Type B pancreatic cell (in vitro differentiated cells): ENCODE measurements at regions not wholly inside any gene's neighbourhood (a gene's known extent, or its start where the extent isn't known, plus 50 kb on each side); places are given as distances from the start of the nearest gene placed in this dataset.

ENCODE experiments used
- DNase-seq: peaks from one replicate; pipeline ENCODE4 v3.0.0; 2021; ENCODE audit warnings: mixed read lengths; ENCODE audit not compliant: unreplicated experiment; ENCODE audit errors: extremely low spot score
- H3K27ac Mint-ChIP-seq: 2 replicates; pipeline ENCODE4 v1.8.0; 2021; ENCODE audit warnings: mild to moderate bottlenecking, mixed read lengths
- H3K27me3 Mint-ChIP-seq: 2 replicates; pipeline ENCODE4 v1.8.0; 2021; ENCODE audit warnings: mixed read lengths
- H3K36me3 Mint-ChIP-seq: 2 replicates; pipeline ENCODE4 v1.8.0; 2021; ENCODE audit warnings: mixed read lengths
- H3K4me1 Mint-ChIP-seq: one replicate; pipeline ENCODE4 v1.8.0; 2021; ENCODE audit warnings: mixed read lengths; ENCODE audit not compliant: unreplicated experiment
- H3K4me3 Mint-ChIP-seq: 2 replicates; pipeline ENCODE4 v1.8.0; 2021; ENCODE audit warnings: mild to moderate bottlenecking, mixed read lengths
- H3K9me3 Mint-ChIP-seq: 2 replicates; pipeline ENCODE4 v1.8.0; 2021; ENCODE audit warnings: mixed read lengths
- TF ChIP-seq, protein P1 (sequence below): fragments of 200-600 bp; sonication (generic); conservative IDR thresholded peaks from 2 replicates; pipeline ENCODE4 v1.5.0; 2021; ENCODE audit warnings: antibody characterized with exemption, mild to moderate bottlenecking

DNA sequence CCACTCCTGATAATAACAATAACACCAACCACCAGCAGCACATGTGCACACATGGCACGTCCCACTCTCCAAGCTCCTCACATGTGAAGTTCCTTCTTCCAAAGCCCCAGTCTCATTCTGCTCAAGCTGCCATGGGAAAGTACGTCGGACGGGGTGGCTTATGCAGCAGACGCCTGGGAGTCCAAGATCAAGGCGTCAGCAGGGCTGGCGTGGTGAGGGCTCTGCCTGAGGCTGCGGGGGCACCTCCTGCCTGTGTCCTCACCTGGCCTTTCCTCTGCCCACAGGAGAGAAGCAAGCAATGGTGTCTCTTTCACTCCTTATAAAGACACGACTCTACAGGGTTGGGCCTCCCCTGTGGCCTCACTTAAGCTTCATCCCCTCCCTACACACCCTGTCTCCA, 68.8 kb upstream of the INSIG1 start:
- peak overlapping the region; percentile 84 for H3K27ac Mint-ChIP-seq
- TF ChIP-seq, protein P1, sequence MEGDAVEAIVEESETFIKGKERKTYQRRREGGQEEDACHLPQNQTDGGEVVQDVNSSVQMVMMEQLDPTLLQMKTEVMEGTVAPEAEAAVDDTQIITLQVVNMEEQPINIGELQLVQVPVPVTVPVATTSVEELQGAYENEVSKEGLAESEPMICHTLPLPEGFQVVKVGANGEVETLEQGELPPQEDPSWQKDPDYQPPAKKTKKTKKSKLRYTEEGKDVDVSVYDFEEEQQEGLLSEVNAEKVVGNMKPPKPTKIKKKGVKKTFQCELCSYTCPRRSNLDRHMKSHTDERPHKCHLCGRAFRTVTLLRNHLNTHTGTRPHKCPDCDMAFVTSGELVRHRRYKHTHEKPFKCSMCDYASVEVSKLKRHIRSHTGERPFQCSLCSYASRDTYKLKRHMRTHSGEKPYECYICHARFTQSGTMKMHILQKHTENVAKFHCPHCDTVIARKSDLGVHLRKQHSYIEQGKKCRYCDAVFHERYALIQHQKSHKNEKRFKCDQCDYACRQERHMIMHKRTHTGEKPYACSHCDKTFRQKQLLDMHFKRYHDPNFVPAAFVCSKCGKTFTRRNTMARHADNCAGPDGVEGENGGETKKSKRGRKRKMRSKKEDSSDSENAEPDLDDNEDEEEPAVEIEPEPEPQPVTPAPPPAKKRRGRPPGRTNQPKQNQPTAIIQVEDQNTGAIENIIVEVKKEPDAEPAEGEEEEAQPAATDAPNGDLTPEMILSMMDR, result no peak
- no peak for DNase-seq
- no peaks in the 10 kb centered on the region for H3K36me3 Mint-ChIP-seq
- H3K4me1 Mint-ChIP-seq, result peaks cover 71% of the 10 kb centered on the region
- H3K27me3 Mint-ChIP-seq, result peaks cover 21% of the 10 kb centered on the region
- no peaks in the 10 kb centered on the region for H3K9me3 Mint-ChIP-seq
- H3K4me3 Mint-ChIP-seq, result peak overlapping the region; percentile 60

- peak overlapping the region; percentile 3 for H3K4me3 Mint-ChIP-seq
- no peaks in the 10 kb centered on the region for H3K36me3 Mint-ChIP-seq
- H3K9me3 Mint-ChIP-seq, result no peaks in the 10 kb centered on the region
- DNase-seq, result no peak
- peaks cover 21% of the 10 kb centered on the region for H3K27me3 Mint-ChIP-seq
- peak overlapping the region; percentile 83 for H3K27ac Mint-ChIP-seq
- TF ChIP-seq, protein P1, result no peak
- peaks cover 66% of the 10 kb centered on the region for H3K4me1 Mint-ChIP-seq
These were observed 68.0 kb upstream of the INSIG1 start for GRCh38 chr7:155229548-155230168.

DNA sequence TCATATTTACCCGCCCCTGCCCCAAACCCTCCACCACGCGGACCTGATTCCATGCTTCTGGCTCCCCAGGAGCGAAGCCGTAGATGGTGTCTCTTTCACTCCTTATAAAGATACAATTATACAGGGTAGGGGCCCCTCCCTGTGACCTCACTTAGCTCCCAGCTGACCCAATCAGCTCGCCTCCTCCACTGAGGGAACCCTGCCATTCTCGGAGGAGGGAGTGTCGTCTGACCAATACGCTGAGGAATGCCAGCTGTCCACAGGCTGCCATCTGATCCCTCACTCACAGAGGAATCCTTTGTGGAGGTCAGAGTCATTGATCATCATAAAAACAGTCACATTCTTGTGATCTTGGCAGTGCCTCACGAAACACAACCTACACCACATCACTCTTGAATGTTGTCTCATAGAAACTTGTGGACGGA, 67.5 kb upstream of the INSIG1 start:
- peak overlapping the region; percentile 83 for H3K27ac Mint-ChIP-seq
- peaks cover 21% of the 10 kb centered on the region for H3K27me3 Mint-ChIP-seq
- no peaks in the 10 kb centered on the region for H3K36me3 Mint-ChIP-seq
- TF ChIP-seq, protein P1, result no peak
- H3K9me3 Mint-ChIP-seq, result no peaks in the 10 kb centered on the region
- peak overlapping the region; percentile 38 for H3K4me3 Mint-ChIP-seq
- peaks cover 66% of the 10 kb centered on the region for H3K4me1 Mint-ChIP-seq
- DNase-seq, result no peak

DNA sequence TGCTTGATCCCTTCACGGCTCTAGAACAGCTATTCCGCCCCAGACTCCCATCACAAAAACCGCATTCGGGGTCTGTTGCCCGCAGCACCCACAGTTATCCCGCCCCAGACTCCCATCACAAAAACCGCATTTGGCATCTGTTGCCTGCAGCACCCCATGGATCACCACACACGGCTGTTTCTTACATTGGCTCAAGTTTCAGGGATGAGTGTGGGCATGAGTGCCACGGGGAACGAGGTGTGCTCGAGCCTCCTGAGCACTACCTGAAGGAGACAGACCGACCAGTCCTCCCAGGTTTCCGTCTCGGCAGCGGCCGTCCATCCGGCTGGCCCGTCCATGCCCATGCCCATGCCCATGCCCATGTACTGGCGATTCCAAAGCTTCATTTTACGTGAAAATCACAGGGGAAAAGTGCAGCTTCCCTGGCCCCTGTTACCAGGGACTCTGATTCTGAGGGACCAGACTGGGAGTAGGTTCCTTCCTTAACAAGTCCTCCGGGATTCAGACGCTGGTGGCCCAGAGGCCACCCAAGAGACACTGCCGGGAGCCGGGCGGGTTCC, 66.4 kb upstream of the INSIG1 start:
- Mint-ChIP-seq H3K36me3 (no peaks in the 10 kb centered on the region), H3K27me3 (peaks cover 12% of the 10 kb centered on the region), H3K4me1 (peaks cover 60% of the 10 kb centered on the region), H3K4me3 (no peak overlapping the region), H3K27ac (no peak overlapping the region), H3K9me3 (no peaks in the 10 kb centered on the region)
- TF ChIP-seq, protein P1, result no peak
- no peak for DNase-seq

DNA sequence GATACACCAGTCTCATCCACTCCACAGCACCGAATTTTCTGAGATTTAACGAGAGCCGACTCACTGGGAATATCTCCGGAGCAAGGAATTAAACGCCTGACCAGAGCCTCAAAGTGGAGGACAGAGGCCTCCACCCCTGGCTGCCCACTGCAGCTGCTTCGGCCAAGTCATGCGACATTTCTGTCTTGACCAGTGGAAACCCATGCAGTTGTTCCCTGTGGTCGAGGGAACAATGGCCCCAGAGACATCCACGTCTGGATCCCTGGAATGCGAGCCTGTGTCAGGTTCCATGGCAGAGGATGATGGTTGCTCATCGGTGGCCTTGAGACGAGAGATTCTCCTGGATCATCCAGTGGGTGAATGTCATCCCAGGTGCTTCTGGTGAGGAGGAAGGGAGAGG, 65.7 kb upstream of the INSIG1 start:
- Mint-ChIP-seq H3K36me3 (no peaks in the 10 kb centered on the region), H3K27ac (no peak overlapping the region), H3K9me3 (no peaks in the 10 kb centered on the region), H3K4me3 (no peak overlapping the region), H3K4me1 (peaks cover 58% of the 10 kb centered on the region), H3K27me3 (peaks cover 11% of the 10 kb centered on the region)
- no peak for DNase-seq
- TF ChIP-seq, protein P1, result no peak
